ENCODE measurements at regions not wholly inside any gene's neighbourhood (a gene's known extent, or its start where the extent isn't known, plus 50 kb on each side); places are given as distances from the start of the nearest gene placed in this dataset.

DNA sequence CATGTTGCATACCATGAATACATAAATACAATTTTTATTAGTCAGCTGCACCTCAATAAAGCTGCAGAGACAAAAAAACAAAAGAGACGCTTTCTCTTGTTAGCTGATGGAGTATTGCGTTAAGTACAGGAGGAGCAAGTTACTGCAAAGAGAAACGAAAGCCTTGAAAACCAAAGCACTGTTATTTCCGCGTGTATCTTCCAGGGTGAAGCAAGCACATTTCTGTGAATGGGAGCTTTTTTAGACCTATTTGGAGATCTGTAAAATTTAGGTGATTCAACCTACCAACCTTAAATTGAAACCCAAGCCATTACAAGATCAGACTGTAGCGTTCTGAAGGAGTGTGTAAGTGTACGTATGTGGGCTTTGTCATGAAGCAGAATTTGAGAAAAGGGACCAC, 390.4 kb downstream of the SOX9 start:
- DNase-seq: no peak

DNA sequence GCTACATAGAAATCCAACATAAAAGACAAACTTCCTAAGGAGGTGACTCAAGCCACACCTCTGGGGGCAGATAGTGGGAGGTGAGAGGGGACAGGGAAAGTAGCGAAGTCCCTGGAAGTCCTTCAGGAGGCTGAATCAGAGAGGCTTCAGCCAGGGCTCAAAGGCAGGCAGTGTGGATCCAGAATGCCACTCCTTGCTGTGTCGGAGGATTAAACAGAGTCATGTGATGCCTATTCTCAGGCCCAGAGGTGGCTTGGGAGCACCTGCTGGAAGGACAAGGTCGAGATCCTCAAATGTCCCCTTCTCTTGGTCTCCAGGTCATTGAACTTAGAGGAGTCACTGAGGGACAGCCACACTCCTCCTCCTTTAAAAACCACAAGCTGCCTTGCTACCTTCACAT, 391.1 kb downstream of the SOX9 start:
- DNase-seq: no peak

DNA sequence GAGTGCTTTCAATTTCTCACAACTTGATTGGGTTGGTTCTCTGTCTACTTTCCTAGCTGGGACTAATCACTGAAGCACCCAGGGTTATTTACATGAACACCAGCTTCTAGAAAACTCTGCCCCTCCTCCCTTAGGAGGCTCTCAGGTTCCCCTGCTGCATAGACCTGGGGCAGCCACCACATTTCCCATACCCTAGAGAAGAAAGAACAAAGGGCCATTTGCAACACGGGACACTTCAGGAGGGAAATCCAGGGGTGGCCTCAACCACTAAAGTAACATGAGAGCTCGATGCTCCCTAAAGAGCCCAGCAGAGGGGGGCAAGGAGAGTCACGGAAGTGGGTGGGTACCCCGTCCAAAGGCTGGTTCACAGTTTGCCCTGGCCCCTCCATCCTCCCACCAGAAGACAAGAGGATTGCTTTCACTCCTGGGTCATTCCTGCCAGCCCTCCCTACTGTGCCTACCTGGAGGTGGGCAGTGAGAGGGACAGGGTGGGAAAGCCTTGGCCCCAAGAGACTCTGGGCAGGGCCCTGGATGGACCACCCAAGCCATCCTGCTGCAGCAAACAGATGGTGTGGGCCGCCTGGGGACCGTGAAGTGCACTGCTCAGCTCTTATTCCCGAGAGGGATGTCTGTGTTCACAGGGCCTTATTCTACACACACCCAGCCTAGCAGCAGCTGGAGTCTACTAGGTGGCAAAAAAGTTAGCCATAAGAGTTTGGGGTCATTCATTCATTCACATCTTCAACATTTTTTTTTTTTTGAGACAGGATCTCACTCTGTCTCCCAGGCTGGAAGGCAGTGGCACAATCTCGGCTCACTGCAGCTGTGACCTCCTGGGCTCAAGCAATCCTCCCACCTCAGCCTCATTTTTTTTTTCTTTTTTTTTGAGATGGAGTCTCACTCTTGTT, 392.1 kb downstream of the SOX9 start:
- no peak for DNase-seq

DNA sequence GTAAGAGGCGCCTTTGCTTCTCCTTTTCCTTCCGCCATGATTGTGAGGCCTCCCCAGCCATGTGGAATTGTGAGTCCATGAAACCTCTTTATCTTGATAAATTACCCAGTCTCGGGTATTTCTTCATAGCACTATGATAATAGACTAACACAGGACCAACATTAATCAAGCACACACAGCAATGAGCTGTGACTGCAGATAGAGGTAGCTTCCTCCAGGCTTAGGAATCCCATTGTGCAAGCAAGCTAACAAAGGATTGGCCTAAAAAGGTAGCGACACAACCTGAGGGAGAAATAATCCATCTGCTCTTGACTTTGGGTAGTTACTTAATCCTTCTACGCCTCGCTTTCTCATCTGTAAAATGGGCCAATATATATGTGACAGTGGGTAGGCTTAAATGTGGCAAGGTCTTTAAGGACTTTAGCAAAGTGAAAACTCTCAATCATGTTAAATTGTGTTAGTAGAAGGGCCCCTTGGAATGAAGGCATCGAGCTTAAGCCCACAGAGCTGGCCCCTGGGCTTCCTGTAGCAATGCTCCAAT, 393.6 kb downstream of the SOX9 start:
- no peak for DNase-seq

DNA sequence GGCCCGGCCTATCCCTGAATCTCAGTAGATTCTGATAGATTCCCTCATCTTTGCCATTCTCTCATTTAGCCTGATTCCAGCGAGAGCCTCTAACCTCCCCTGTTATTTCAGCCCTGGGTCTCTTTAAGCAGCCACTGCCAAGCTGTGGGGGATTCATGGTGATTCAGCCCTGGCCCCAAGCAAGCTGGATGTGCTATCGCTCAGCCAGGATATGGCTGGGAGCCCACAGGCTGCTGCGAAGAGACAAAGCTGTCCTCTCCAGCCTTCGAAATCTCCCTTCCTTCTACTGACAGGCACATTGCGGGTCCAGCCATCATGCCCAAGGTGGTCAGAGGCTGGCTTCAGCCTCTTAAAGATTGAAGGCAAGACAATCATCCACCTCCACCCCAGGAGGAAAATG, 394.1 kb downstream of the SOX9 start:
- no peak for DNase-seq

DNA sequence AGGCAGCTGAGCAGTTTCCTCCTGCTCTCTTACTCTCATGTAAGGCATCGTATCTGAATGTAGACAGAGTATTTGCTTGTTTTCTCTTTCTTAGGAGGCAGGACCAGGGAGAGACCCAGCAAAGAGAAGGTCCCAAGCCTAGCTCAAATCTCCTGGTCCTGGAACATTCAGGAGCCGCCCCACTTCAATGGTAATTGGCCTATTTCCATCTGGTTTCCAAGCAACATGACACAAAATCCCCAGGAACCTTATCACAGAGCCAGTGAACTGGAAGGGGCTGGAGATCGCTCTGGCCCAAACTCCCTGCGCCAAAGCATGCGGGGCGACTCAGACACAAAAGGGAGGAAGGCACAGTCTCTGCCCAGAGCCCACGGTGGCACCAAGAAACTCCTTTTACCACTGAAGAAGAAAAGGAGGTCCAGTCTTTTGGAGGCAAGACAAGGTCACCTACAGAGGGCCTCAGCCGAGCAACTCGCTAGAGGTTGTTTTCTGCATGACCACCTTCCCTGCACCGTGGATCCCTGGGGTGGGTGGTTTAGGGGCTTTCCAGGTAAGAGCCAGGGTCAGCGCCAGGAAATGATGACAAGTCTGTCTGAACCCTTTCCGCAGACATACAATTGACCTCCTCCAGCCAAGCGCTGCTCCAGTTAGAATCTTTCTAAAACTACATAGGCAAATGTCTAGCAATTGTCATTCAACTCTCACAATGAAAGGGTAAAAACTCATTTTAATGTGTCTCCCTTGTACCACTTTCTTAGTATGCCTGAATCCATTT, 394.7 kb downstream of the SOX9 start:
- DNase-seq: no peak

DNA sequence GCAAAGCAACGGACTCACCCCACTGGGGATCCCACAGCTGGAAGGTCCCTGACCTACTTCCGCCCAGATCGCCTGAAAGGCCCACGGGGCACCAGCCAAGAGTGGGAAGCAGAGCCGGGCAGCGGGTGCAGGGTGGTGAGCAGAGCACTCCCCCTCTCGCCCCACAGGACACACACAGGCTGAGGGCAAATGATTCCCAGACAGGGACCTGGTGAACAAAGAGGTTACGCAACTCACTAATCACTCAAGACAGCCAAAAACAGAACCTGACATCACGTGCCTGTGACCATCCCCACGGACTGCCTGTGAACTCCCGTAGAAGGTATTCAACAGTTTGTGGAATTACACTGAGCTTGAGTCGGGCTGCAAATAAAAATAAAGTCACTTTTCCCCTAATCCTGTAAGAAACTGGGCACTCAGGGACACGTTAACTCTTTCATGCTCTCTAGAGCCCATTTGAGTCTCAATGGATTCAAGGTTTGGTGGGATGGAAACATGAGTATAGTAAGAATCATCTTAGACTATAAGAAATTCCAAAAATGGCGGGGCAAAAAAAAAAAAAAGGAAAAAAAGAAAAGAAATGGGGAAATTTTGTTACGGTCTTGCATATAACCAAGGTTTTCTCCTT, 396.1 kb downstream of the SOX9 start:
- no peak for DNase-seq

DNA sequence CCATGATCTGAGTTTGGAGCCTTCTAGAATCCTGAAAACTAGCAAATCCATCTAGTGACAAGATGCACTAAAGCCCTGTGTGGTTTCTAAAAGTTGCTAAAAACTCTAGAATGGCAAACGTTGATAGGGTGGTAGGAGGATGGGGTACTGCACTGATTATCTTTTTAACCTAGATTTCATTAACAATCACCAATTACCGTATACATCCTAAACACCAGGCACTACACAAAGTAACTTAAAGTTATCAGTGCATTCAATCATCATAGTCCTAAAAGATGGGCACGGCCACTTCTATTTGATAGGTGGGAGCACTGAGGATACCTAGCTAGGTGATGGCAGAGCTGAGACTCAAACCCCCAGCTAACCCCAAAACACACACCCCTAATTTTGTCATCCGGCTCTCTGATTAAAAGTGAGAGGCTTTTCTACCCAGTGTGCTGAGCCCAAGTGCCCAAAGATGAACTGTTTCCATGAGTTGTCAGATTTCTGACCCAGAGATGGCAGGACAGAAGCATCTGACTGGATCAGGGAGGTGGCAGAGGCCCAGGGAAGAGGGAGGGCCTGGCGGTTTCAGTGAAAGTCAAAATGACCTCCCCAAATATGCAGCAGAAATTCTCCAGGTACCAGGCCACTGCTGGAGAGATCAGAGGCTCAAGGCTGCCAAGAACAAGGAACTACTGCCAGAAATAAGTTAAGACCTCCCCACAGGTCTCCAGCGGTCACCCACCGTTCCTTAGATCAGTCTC, 396.8 kb downstream of the SOX9 start:
- DNase-seq: no peak

DNA sequence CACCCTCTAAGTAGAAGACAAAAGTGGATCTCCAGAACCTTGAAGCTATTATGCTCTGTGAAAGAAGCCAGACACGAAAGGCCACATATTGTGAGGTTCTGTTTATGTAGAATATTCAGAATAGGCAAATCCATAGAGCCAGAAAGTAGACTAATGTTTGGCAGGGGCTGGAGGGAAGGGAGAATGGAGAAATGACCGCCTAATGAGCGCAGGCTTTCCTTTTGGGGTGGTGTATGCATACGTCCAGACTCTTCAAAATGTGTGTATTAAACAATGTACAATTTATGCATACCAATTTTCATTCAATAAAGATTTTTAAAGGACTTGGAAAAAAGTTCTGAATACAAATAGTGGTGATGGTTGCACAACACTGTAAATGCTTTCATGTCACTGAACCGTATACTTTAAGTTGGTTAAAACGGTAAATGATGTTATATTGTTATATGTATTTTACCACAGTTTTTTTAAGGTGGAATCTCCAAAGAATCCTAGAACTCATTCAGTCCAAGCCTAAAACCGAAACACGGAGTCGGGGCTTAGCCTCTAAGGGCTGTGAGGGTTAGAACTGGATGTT, 397.4 kb downstream of the SOX9 start:
- no peak for DNase-seq

DNA sequence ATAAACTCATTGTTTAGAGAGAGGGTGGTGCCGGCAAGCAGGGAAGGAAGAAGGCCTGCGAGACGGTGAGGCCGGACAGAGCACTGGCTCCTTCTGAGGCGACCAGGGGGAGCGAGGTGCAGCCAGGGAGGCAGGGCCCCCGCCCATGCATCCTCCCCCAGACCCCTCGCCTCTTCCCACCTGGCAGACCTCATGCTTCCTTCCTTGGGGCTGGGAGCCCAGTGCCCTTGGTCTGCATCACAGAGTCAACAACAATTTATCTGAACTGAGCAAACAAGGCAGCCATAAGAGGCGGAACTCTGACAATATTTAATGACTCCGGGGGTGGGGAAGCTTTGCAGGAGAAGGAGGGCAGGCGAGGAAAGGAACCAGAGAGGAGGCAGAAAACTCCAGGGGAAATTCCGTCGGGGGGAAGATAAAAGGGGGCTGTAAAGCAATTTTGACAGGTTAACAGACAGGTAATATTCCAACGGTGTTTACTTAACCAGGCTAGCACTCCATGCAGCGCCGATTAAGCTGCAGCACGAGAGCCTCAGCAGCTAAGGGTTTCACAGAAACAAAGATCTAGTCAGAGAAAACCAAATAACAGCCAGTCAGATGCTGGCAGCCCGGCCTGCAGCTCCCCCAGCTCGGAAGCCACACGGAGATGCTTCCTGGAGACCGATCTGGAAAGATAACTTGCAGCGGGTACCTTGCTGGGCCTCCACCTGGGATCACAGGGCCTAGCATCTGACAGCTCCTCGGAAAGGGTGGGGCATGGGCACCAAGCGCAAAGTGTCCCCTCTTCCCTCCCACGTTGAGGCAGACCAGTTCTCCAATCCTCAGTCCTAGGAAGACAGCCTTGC, 398.2 kb downstream of the SOX9 start:
- no peak for DNase-seq

DNA sequence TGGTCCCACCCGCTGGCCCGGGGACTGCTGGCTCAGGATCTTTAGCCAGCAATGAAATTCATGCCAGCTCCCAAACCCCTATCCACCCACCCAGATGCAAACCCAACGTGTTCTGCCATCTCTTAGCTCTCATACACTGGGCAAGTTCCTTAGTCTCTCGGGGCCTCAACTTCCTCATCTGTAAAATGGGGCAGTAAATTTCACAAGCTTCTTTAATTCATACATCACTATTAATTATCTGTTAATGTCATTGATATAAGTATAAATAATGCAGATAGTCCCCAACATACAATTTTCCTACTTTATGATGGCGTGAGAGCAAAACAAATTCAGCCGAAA, 398.7 kb downstream of the SOX9 start:
- DNase-seq: no peak

DNA sequence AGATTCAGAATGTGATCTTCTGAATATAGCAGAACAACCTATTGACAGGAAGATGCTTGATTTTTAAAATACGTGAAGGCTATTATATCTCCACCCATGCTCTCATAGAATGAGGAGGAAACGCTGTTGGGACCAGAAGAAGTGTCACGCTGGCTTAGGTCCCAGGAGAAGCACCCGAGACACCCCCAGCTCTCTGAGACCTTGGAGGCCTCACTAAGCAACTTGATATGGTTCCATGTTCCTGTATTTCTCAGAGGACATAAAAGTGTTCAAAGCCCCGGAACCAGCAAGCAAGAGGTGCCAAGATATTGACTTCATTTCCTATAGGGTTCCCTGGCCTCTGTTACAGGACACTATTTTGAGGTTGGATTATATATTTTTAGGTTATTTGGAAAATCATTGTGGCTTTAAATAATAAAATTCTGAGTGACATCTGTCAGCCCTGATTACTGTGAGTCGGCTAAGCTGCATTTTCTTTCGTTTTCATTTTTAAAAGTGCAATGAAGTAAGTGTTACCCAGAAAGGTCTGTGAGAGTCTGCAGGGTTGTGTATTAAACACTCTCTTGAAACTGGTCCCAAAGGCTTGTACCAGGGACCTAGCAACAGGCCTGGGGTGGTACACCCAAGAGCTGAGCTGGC, 400.0 kb downstream of the SOX9 start:
- DNase-seq: no peak

DNA sequence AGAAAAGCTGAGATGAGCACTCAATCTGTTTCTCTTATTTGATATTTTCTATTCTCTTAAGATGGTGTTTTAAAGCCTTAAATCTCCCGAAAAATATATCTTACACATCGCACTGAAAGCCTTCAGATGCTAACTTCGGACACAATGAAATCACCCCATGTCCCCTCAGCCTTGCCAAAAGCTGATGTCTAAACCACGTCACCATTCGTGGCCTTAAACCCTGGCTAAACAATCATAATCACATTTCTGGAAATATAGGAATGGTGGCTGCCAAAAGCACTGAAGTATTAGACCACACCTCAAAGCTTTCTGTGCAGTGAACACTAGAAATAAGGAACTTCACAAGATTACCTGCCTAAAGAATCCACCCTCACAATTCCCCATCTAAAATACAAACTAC, 402.7 kb downstream of the SOX9 start:
- DNase-seq: no peak

DNA sequence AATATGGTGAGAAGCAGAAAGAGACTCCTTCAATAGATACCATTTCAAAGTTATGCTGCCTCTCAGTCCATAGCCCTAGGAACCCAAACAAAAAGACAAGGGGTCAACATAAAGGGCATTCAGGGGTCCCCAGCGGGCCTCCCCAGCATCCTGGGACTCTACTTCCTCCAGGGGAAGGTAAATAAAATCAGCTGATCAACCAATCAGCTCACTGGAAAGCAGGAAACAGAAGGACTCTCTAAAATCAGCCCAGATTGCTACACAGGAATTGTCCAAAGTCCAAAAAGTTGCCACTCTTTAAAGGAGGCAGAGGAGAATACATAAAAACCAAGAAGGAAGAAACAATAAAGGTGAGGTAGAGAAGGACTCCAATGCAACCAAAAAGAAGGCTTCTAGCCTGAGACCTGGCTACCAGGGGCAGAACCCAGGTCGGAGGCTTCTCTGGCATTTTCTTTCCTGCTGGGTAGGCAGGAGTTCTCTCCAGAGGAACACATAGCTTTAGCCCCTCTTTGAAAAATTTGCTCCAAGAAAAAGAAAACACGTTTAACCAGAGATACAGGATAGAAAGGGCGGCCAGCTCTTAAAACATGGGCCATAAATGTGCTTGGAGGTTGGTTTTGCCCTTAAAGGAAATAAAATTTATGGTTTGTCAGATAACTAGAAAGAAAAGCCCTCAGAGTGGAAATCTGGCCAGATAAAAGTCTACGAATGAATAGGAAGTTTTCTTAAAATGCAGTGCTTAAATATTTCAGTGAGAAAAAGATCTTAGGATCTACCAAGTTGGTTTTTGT, 404.6 kb downstream of the SOX9 start:
- no peak for DNase-seq

DNA sequence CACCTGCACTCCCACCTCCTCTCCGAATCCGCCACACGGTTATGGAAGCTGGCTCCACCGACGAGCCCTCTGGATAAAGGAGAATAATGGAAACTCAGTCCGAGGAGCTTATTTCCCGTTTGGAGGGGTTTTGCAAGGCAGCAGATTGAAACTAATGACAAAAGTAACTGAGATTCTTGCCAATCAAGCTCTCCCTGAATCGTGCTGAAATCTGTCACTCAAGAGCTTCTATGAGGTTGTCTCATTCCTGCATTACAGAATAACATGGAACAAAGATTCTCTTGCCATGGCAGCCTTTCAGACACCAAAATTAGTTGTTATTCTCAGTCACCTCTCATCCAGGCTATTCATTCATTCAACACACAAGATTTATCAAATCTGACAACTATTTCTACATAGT, 405.9 kb downstream of the SOX9 start:
- DNase-seq: no peak

DNA sequence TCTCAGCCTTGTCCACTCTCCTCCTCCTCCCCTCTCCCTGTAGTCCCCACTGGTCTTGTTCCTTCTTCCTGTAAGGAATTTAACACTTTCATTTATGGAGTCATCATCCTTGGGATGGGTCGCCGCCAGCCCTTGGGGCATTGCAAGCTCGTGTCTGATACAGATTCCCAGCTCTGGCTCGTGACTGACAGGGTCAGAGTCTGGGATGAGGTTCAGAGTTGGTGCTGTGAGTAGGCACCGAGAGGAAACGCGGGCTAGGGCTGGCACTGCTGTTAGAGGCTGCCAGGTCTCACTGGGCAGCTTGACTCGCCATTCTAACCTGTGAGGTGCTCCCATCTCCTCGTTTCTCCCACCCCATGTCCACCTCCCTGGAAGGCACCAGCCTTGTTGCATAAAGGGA, 407.0 kb downstream of the SOX9 start:
- no peak for DNase-seq

DNA sequence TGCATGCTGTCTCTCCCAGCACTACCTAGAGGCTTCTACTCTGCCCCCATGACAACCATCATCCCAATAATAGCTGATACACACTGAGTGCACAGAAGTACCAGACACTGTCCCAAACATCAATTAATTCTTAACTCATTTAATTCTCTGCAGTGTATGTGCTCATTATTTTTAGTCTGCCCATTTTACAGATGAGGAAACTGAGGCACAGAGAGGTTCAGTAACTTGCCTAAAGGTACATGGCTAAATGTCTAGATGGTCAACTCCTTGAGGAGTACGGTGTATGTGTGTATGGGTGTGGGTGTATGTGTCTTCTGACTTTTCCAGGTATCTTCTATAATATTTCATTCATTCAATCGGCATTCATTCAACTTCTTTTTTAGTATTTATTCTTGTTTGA, 407.9 kb downstream of the SOX9 start:
- DNase-seq: no peak

DNA sequence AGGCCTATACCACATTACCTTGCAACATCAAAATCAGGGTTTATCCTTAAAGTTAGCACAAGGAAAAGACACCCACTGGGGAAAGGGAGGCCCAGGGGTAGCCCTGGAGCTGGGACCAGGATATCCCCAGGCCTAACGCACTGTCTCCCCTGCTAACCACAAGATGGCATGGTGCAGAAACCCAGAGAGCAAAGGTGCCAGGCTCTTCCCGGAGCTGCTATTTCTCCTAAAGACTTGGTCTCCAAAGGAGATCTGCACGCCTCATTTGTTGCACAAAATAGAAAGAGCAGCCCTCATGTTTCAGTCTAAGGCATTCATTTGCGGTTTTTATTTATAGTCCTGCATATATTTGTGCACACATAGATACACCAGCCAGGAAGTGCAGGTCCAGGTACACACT, 408.6 kb downstream of the SOX9 start:
- DNase-seq: no peak

DNA sequence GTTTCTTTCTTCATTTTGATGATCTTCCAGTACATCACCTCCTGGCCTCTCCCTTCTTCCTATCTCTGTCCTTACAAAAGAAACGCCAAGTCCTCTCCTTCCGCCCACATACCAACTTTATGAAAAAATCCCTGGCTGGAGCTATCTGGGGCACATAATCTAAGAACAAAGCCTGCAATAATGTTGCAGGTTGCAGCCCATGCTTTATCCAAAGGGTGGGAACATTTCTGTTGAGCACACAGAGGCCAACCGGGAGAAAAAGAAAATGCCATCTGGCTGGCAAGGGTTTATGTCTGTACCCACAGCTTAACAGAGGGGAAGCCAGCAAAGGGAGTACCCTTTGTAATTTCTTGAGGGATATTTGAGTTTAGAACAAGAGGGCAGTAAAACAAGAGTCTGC, 409.6 kb downstream of the SOX9 start:
- no peak for DNase-seq

DNA sequence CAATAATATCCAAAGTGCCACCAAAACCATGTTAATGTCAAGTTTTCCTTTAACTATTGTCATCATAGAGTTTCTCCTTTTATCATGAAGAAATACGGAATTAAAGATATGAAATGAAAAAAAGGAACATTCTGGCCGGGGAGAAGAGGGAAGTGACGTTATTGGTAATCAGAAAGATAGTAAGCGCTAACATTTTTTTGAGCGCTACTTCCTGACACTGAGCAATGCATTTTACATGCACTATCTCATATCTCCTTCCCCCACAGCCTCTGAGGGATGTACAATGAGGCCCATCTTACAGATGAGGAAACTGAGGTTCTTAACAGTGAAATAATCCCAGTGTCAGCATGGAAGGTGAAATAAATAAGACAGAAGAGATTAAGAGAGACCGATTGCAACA, 410.9 kb downstream of the SOX9 start:
- DNase-seq: no peak
